GM13976 (cell line): ENCODE measurements at regions not wholly inside any gene's neighbourhood (a gene's known extent, or its start where the extent isn't known, plus 50 kb on each side); places are given as distances from the start of the nearest gene placed in this dataset.

ENCODE experiments used
- DNase-seq: peaks from one replicate; pipeline ENCODE4 v3.0.0; 2012; ENCODE audit warnings: low spot score
- CTCF ChIP-seq: IDR thresholded peaks from 2 replicates; pipeline ENCODE4 v1.5.1; 2012; ENCODE audit warnings: borderline replicate concordance, mild to moderate bottlenecking; ENCODE audit not compliant: insufficient read depth; ENCODE audit errors: extremely low read depth, missing control alignments, control extremely low read depth
- in situ Hi-C: fragments of 300-500 bp; cut with MboI; formaldehyde crosslinking; loops from one replicate; pipeline ENCODE4 v1.12.0; 2022; ENCODE audit warnings: low sequenced_read_pairs, mixed read lengths, inconsistent platforms; ENCODE audit not compliant: unreplicated experiment

GRCh38 chr13:62060570-62060969, 644.9 kb upstream of the PCDH20 start:
- in situ Hi-C loops = no loop called here
- TF ChIP-seq CTCF = no peak
- DNase-seq = no peak

GRCh38 chr13:62057286-62057685, 641.6 kb upstream of the PCDH20 start:
- no peak for TF ChIP-seq CTCF
- in situ Hi-C loops = no loop called here
- no peak for DNase-seq

GRCh38 chr13:62049992-62050391, 634.3 kb upstream of the PCDH20 start:
- TF ChIP-seq CTCF = no peak
- in situ Hi-C loops = no loop called here
- no peak for DNase-seq

- DNase-seq = no peak
- TF ChIP-seq CTCF = no peak
- in situ Hi-C loops = no loop called here
Observed at GRCh38 chr13:62046512-62046911, 630.9 kb upstream of the PCDH20 start.

GRCh38 chr13:62043600-62043999, 628.0 kb upstream of the PCDH20 start:
- in situ Hi-C loops = no loop called here
- no peak for TF ChIP-seq CTCF
- DNase-seq = no peak

- in situ Hi-C loops = no loop called here
- DNase-seq = no peak
- TF ChIP-seq CTCF = no peak
Observed at GRCh38 chr13:62040806-62041205, 625.2 kb upstream of the PCDH20 start.

- in situ Hi-C loops = no loop called here
- TF ChIP-seq CTCF = no peak
- DNase-seq = no peak
Observed at GRCh38 chr13:62040078-62040477, 624.4 kb upstream of the PCDH20 start.
